ENCODE measurements at regions not wholly inside any gene's neighbourhood (a gene's known extent, or its start where the extent isn't known, plus 50 kb on each side); places are given as distances from the start of the nearest gene placed in this dataset.

GRCh38 chr13:108360139-108360538 is 90.6 kb downstream of the TNFSF13B start:
- no peak for DNase-seq (ENCODE audit: low read depth, low spot score)
- no peak overlapping the region for H3K4me3 ChIP-seq (ENCODE audit: low read length)

- no peak for DNase-seq (ENCODE audit: low read depth, low spot score)
These were observed 92.3 kb downstream of the TNFSF13B start for GRCh38 chr13:108361769-108362168.

GRCh38 chr13:108363666-108364065 is 94.1 kb downstream of the TNFSF13B start:
- DNase-seq (ENCODE audit: low read depth, low spot score), result no peak
- no peak overlapping the region for H3K4me3 ChIP-seq (ENCODE audit: low read length)

More at GRCh38 chr13:108361769-108362168, 92.3 kb downstream of the TNFSF13B start:
- H3K4me3 ChIP-seq (ENCODE audit: low read length), result no peak overlapping the region

- no peak for DNase-seq (ENCODE audit: low read depth, low spot score)
- no peak overlapping the region for H3K4me3 ChIP-seq (ENCODE audit: low read length)
These were observed 95.7 kb downstream of the TNFSF13B start for GRCh38 chr13:108365255-108365654.

- DNase-seq (ENCODE audit: low read depth, low spot score), result no peak
- H3K4me3 ChIP-seq (ENCODE audit: low read length), result no peak overlapping the region
These were observed 98.9 kb downstream of the TNFSF13B start for GRCh38 chr13:108368250-108368905.

- H3K4me3 ChIP-seq (ENCODE audit: low read length), result no peak overlapping the region
- no peak for DNase-seq (ENCODE audit: low read depth, low spot score)
These were observed 99.9 kb downstream of the TNFSF13B start for GRCh38 chr13:108369412-108369811.

GRCh38 chr13:108375034-108375433 is 105.5 kb downstream of the TNFSF13B start:
- DNase-seq (ENCODE audit: low read depth, low spot score), result no peak
- no peak overlapping the region for H3K4me3 ChIP-seq (ENCODE audit: low read length)

GRCh38 chr13:108375772-108376171 is 106.3 kb downstream of the TNFSF13B start:
- H3K4me3 ChIP-seq (ENCODE audit: low read length), result no peak overlapping the region
- no peak for DNase-seq (ENCODE audit: low read depth, low spot score)

- no peak overlapping the region for H3K4me3 ChIP-seq (ENCODE audit: low read length)
- DNase-seq (ENCODE audit: low read depth, low spot score), result no peak
These were observed 106.8 kb downstream of the TNFSF13B start for GRCh38 chr13:108376308-108376707.

GRCh38 chr13:108377646-108378206 is 108.2 kb downstream of the TNFSF13B start:
- no peak overlapping the region for H3K4me3 ChIP-seq (ENCODE audit: low read length)
- no peak for DNase-seq (ENCODE audit: low read depth, low spot score)

- H3K4me3 ChIP-seq (ENCODE audit: low read length), result no peak overlapping the region
- DNase-seq (ENCODE audit: low read depth, low spot score), result no peak
These were observed 114.1 kb downstream of the TNFSF13B start for GRCh38 chr13:108383667-108384066.

- H3K4me3 ChIP-seq (ENCODE audit: low read length), result no peak overlapping the region
- no peak for DNase-seq (ENCODE audit: low read depth, low spot score)
These were observed 117.6 kb downstream of the TNFSF13B start for GRCh38 chr13:108387156-108387555.

GRCh38 chr13:108402850-108403249 is 133.3 kb downstream of the TNFSF13B start:
- H3K4me3 ChIP-seq (ENCODE audit: low read length), result no peak overlapping the region
- no peak for DNase-seq (ENCODE audit: low read depth, low spot score)

- no peak for DNase-seq (ENCODE audit: low read depth, low spot score)
- no peak overlapping the region for H3K4me3 ChIP-seq (ENCODE audit: low read length)
These were observed 138.0 kb downstream of the TNFSF13B start for GRCh38 chr13:108407495-108407894.

GRCh38 chr13:108408672-108409071 is 139.2 kb downstream of the TNFSF13B start:
- no peak overlapping the region for H3K4me3 ChIP-seq (ENCODE audit: low read length)
- DNase-seq (ENCODE audit: low read depth, low spot score), result no peak

GRCh38 chr13:108409730-108410129 is 140.2 kb downstream of the TNFSF13B start:
- H3K4me3 ChIP-seq (ENCODE audit: low read length), result no peak overlapping the region

GRCh38 chr13:108419768-108420167 is 150.2 kb downstream of the TNFSF13B start:
- no peak overlapping the region for H3K4me3 ChIP-seq (ENCODE audit: low read length)
- no peak for DNase-seq (ENCODE audit: low read depth, low spot score)

More at GRCh38 chr13:108409730-108410129, 140.2 kb downstream of the TNFSF13B start:
- no peak for DNase-seq (ENCODE audit: low read depth, low spot score)

GRCh38 chr13:108425056-108425455 is 155.5 kb downstream of the TNFSF13B start:
- no peak overlapping the region for H3K4me3 ChIP-seq (ENCODE audit: low read length)
- no peak for DNase-seq (ENCODE audit: low read depth, low spot score)

- H3K4me3 ChIP-seq (ENCODE audit: low read length), result no peak overlapping the region
- no peak for DNase-seq (ENCODE audit: low read depth, low spot score)
These were observed 157.4 kb downstream of the TNFSF13B start for GRCh38 chr13:108426893-108427292.

- no peak for DNase-seq (ENCODE audit: low read depth, low spot score)
- no peak overlapping the region for H3K4me3 ChIP-seq (ENCODE audit: low read length)
These were observed 157.8 kb downstream of the TNFSF13B start for GRCh38 chr13:108427355-108427754.

GRCh38 chr13:108428691-108429090 is 159.2 kb downstream of the TNFSF13B start:
- DNase-seq (ENCODE audit: low read depth, low spot score), result no peak
- no peak overlapping the region for H3K4me3 ChIP-seq (ENCODE audit: low read length)
